Naive thymus-derived CD4-positive, alpha-beta T cell (primary cell): ENCODE measurements at regions not wholly inside any gene's neighbourhood (a gene's known extent, or its start where the extent isn't known, plus 50 kb on each side); places are given as distances from the start of the nearest gene placed in this dataset.

Experiments
- ATAC-seq: fragments of 150-1000 bp; cut with Tn5 transposase; 2 replicates; pipeline ENCODE4 v1.10.0; 2021; ENCODE audit warnings: mild to moderate bottlenecking, moderate library complexity
- CTCF ChIA-PET: fragments of 350-600 bp; sonication (Branson Sonifier 250); formaldehyde crosslinking; loops from one replicate; lab custom pipeline; 2021; ENCODE audit warnings: antibody characterized with exemption; lab: Charles Lee
- POLR2A ChIA-PET: fragments of 350-600 bp; sonication (Branson Sonifier 250); formaldehyde crosslinking; loops from one replicate; lab custom pipeline; 2021; ENCODE audit warnings: antibody characterized with exemption, inconsistent platforms; lab: Charles Lee
- DNase-seq, 9 donors: peaks; one replicate each; pipeline versions ENCODE4 v3.0.0 to v3.0.0-alpha.2; 2020 to 2022; ENCODE audit warnings: mixed read lengths in 1 of 9
- H3K27ac ChIP-seq: one replicate; pipeline ENCODE4 v1.7.0; 2013; ENCODE audit warnings: mild to moderate bottlenecking, low read depth, low read length, moderate library complexity
- H3K27me3 ChIP-seq, 2 donors: one replicate each; pipeline ENCODE4 v1.7.0; 2013; ENCODE audit warnings: low read length in 2 of 2, mild to moderate bottlenecking in 2 of 2, moderate library complexity in 2 of 2; ENCODE audit not compliant: control insufficient read depth in 2 of 2, insufficient read depth in 2 of 2
- H3K36me3 ChIP-seq, 3 experiments: 1 replicate in 2 of 3; 2 replicates in 1 of 3; pipeline ENCODE4 v1.7.0; 2013; ENCODE audit warnings: low read length in 3 of 3, mild to moderate bottlenecking in 3 of 3, moderate library complexity in 1 of 3; ENCODE audit not compliant: insufficient read depth in 3 of 3, control insufficient read depth in 2 of 3
- H3K4me1 ChIP-seq, 2 donors: one replicate each; pipeline ENCODE4 v1.7.0; 2013; ENCODE audit warnings: low read length in 2 of 2, mild to moderate bottlenecking in 2 of 2, moderate library complexity in 1 of 2; ENCODE audit not compliant: control insufficient read depth in 2 of 2, insufficient read depth in 2 of 2
- H3K4me3 ChIP-seq: 2 replicates; pipeline ENCODE4 v1.7.0; 2013; ENCODE audit warnings: mild to moderate bottlenecking, low read length
- H3K9me3 ChIP-seq, 3 experiments: 1 replicate in 2 of 3; 2 replicates in 1 of 3; pipeline ENCODE4 v1.7.0; 2013; ENCODE audit warnings: low read length in 3 of 3; ENCODE audit not compliant: control insufficient read depth in 2 of 3
- H3K27ac Mint-ChIP-seq, 9 donors: one replicate each; pipeline ENCODE4 v1.8.0; 2020 to 2022; ENCODE audit warnings: mixed read lengths in 9 of 9, mild to moderate bottlenecking in 8 of 9, moderate library complexity in 5 of 9, inconsistent platforms in 2 of 9
- H3K27me3 Mint-ChIP-seq, 5 donors: one replicate each; pipeline ENCODE4 v1.8.0; 2021 to 2022; ENCODE audit warnings: mixed read lengths in 5 of 5, mild to moderate bottlenecking in 1 of 5
- H3K36me3 Mint-ChIP-seq, 5 donors: one replicate each; pipeline ENCODE4 v1.8.0; 2020 to 2022; ENCODE audit warnings: mixed read lengths in 5 of 5, mild to moderate bottlenecking in 3 of 5, inconsistent platforms in 1 of 5
- H3K4me1 Mint-ChIP-seq, 7 donors: one replicate each; pipeline ENCODE4 v1.8.0; 2020 to 2022; ENCODE audit warnings: mixed read lengths in 7 of 7, mild to moderate bottlenecking in 3 of 7, inconsistent platforms in 1 of 7
- H3K4me3 Mint-ChIP-seq, 10 donors: one replicate each; pipeline ENCODE4 v1.8.0; 2020 to 2022; ENCODE audit warnings: mild to moderate bottlenecking in 10 of 10, mixed read lengths in 10 of 10, moderate library complexity in 6 of 10, inconsistent platforms in 2 of 10
- H3K9me3 Mint-ChIP-seq, 11 donors: one replicate each; pipeline ENCODE4 v1.8.0; 2020 to 2022; ENCODE audit warnings: mixed read lengths in 11 of 11, mild to moderate bottlenecking in 4 of 11, inconsistent platforms in 1 of 11, moderate library complexity in 1 of 11
- intact Hi-C, 2 donors: fragments of 100-400 bp; cut with micrococcal nuclease; formaldehyde crosslinking; loops; one replicate each; pipeline ENCODE4 v1.15.1; 2023

DNA sequence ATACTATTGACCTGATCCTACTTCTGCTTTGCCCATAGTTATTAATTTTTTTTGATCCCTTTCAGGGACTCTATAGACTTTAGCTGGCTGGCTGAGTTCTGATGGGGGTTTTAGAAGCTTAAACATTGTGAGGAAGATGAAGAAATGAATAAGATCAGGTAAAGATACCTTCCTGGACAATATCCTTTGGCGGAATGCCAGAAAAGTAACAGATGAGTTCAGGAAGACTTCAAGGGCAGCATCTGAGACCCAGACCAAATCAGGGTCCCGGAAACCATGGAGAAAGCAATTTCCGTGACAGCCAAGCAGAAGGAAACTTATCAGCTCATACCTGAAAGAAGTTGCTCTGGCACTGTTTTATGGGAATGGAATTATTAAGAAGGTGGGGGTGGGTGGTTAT, 100.4 kb downstream of the XCL2 start:
- DNase-seq (no peak), ATAC-seq (no peak)
- no peaks in the 10 kb centered on the region for H3K27me3 ChIP-seq
- CTCF ChIA-PET = interaction anchor here (0.8 to 1.7 kb wide), 3 partner anchors 101 to 1269 kb away, joined by 3 to 11 read pairs (median 4); no protein-coding TSS in a partner anchor
- no peaks in the 10 kb centered on the region for H3K9me3 ChIP-seq
- Mint-ChIP-seq H3K4me3 (peak overlapping the region; percentile 7 to 76 (median 63)), H3K36me3 (peaks cover 0 to 19% (median 0%) of the 10 kb centered on the region in 5 donors), H3K27ac (peak overlapping the region; percentile 63 to 94 (median 87)), H3K9me3 (peaks cover 0 to 4% (median 0%) of the 10 kb centered on the region in 11 donors), H3K4me1 (peaks cover 44 to 82% (median 71%) of the 10 kb centered on the region in 7 donors), H3K27me3 (no peaks in the 10 kb centered on the region)
- POLR2A ChIA-PET = interaction anchor here (0.6 to 2.0 kb wide), 7 partner anchors 9 to 121 kb away, joined by 3 to 7 read pairs (median 3); no protein-coding TSS in a partner anchor
- no peak overlapping the region for H3K4me3 ChIP-seq
- no peaks in the 10 kb centered on the region for H3K36me3 ChIP-seq
- H3K4me1 ChIP-seq = peaks cover 43 to 56% of the 10 kb centered on the region in 2 donors
- H3K27ac ChIP-seq = peak overlapping the region; percentile 49
- intact Hi-C loops = loop anchor here in 1 of 2 donors (5.0 kb wide), 2 partner anchors 599 to 664 kb away; partner anchors contain the start of gene ATP1B1

- peak overlapping the region; percentile 63 to 94 (median 87) for H3K27ac Mint-ChIP-seq
- peaks cover 0 to 18% (median 0%) of the 10 kb centered on the region in 5 donors for H3K36me3 Mint-ChIP-seq
- Histone ChIP-seq H3K36me3 (no peaks in the 10 kb centered on the region), H3K9me3 (no peaks in the 10 kb centered on the region), H3K27ac (peak overlapping the region; percentile 49), H3K4me1 (peaks cover 43 to 56% of the 10 kb centered on the region in 2 donors), H3K4me3 (no peak overlapping the region), H3K27me3 (no peaks in the 10 kb centered on the region)
- ChIA-PET POLR2A (interaction anchor here (0.7 to 2.0 kb wide), 5 partner anchors 9 to 122 kb away, joined by 3 to 7 read pairs (median 3); no protein-coding TSS in a partner anchor), CTCF (interaction anchor here (0.8 to 1.7 kb wide), 3 partner anchors 100 to 1269 kb away, joined by 3 to 11 read pairs (median 4); no protein-coding TSS in a partner anchor)
- H3K4me1 Mint-ChIP-seq = peaks cover 44 to 84% (median 71%) of the 10 kb centered on the region in 7 donors
- intact Hi-C loops = loop anchor here in 1 of 2 donors (5.0 kb wide), 2 partner anchors 599 to 664 kb away; partner anchors contain the start of gene ATP1B1
- no peak for DNase-seq
- no peaks in the 10 kb centered on the region for H3K27me3 Mint-ChIP-seq
- no peak for ATAC-seq
- peaks cover 0 to 4% (median 0%) of the 10 kb centered on the region in 11 donors for H3K9me3 Mint-ChIP-seq
- peak overlapping the region in 4 of 10 donors; percentile 7 to 76 (median 50) for H3K4me3 Mint-ChIP-seq
These were observed 100.9 kb downstream of the XCL2 start for GRCh38 chr1:168442931-168443330.

DNA sequence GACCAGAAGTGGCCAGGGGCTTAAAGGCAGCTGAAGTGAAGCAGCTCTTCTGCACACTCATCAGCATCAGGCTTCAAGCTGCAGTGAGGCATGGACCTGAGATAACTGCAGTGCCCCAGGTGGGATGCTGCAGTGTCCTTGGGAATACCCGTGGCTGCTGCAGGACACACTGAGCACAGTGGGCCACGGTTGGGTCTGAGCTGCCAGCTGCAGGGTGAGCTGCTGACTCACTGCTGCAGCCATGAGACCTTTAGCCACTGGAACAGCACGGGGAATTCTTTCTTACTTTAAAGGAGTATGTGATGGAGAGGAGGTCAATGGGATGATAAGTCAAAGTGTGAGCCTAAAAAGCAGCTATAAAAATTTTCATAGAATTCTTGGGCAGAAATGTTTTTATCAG, 102.1 kb downstream of the XCL2 start:
- intact Hi-C loops = loop anchor here in 1 of 2 donors (5.0 kb wide), 2 partner anchors 601 to 666 kb away; partner anchors contain the start of gene ATP1B1
- no peak overlapping the region for H3K4me3 Mint-ChIP-seq
- Histone ChIP-seq H3K36me3 (no peaks in the 10 kb centered on the region), H3K27ac (no peak overlapping the region), H3K4me1 (peaks cover 43 to 54% of the 10 kb centered on the region in 2 donors), H3K9me3 (no peaks in the 10 kb centered on the region), H3K27me3 (no peaks in the 10 kb centered on the region), H3K4me3 (no peak overlapping the region)
- no peaks in the 10 kb centered on the region for H3K27me3 Mint-ChIP-seq
- H3K36me3 Mint-ChIP-seq = peaks cover 0 to 14% (median 0%) of the 10 kb centered on the region in 5 donors
- POLR2A ChIA-PET = interaction anchor here (2.0 kb wide), 1 partner anchor 89 kb away, joined by 7 read pairs; no protein-coding TSS in a partner anchor
- peaks cover 0 to 4% (median 0%) of the 10 kb centered on the region in 11 donors for H3K9me3 Mint-ChIP-seq
- DNase-seq (no peak), ATAC-seq (no peak)
- peaks cover 41 to 77% (median 66%) of the 10 kb centered on the region in 7 donors for H3K4me1 Mint-ChIP-seq
- H3K27ac Mint-ChIP-seq = peak overlapping the region in 3 of 9 donors; percentile 44 to 84 (median 62)
- CTCF ChIA-PET = interaction anchor here (0.9 to 2.9 kb wide), 6 partner anchors 90 to 143 kb away, joined by 3 to 11 read pairs (median 4); no protein-coding TSS in a partner anchor

DNA sequence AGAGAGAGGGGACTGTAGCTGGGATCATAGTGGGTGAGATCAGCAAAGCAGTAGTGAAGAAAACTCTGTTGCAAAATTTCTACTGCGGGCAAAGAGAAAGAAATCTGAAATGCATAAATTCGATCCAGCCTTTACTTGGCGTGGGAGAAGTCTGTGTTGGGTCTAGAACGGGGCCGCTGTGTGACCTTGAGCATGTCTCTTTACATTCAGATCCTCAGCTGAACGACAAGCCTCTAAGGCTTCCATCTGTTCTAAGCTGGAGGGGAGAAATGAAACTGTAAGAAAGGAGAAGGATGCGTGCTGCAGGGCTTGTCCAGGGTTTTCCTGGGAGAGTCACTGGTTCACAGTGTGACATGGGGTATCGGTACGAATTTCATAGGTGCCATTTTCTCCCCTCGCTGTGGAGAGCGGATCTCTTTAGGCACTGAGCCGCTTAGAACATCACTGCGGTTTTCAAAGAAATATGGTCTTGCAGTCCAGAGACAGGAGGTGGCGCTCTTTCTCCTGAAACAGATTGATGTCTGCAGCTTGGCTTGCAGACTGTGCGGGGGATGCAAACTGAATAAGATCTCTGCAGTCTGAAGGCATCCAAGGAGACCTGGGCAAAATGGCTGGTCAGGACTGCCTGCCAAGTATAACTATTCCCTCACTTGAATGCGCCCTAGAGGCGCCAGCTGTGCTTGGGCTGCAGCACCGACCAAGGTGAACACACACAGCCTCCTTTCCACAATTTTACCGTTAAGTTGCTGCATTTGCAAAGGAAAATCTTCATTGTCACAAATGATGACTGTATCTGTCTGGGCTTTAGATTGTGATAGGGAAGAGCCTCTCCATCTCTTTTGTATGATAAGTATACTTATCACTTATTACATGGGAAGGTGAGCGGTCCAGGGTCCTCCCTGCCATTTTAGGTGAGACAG, 104.1 kb downstream of the XCL2 start:
- peak; percentile 95 for ATAC-seq
- Mint-ChIP-seq H3K4me3 (peak overlapping the region; percentile 48 to 88 (median 79)), H3K9me3 (peaks cover 0 to 1% (median 0%) of the 10 kb centered on the region in 11 donors), H3K27me3 (peaks cover 0 to 3% (median 0%) of the 10 kb centered on the region in 5 donors), H3K36me3 (peaks cover 0 to 9% (median 0%) of the 10 kb centered on the region in 5 donors), H3K4me1 (peaks cover 32 to 62% (median 45%) of the 10 kb centered on the region in 7 donors), H3K27ac (peak overlapping the region; percentile 20 to 91 (median 59))
- intact Hi-C loops = loop anchor here (1.0 to 5.0 kb wide), 12 partner anchors 18 to 1108 kb away; partner anchors contain the start of genes BLZF1 (in 2 of the 2), NME7 (in 2 of the 2) and ATP1B1 (in 1 of the 2)
- H3K36me3 ChIP-seq = no peaks in the 10 kb centered on the region
- ChIA-PET CTCF (interaction anchor here (0.5 to 3.0 kb wide), 32 partner anchors 9 to 1262 kb away, joined by 3 to 19 read pairs (median 3); partner anchors contain the start of genes BLZF1 and SFT2D2), POLR2A (no interaction called here)
- H3K4me3 ChIP-seq = peak overlapping the region; percentile 46
- DNase-seq = peak; percentile 45 to 86 (median 80)
- no peaks in the 10 kb centered on the region for H3K27me3 ChIP-seq
- H3K27ac ChIP-seq = peak overlapping the region; percentile 17
- no peaks in the 10 kb centered on the region for H3K9me3 ChIP-seq
- H3K4me1 ChIP-seq = peaks cover 28 to 43% of the 10 kb centered on the region in 2 donors

DNA sequence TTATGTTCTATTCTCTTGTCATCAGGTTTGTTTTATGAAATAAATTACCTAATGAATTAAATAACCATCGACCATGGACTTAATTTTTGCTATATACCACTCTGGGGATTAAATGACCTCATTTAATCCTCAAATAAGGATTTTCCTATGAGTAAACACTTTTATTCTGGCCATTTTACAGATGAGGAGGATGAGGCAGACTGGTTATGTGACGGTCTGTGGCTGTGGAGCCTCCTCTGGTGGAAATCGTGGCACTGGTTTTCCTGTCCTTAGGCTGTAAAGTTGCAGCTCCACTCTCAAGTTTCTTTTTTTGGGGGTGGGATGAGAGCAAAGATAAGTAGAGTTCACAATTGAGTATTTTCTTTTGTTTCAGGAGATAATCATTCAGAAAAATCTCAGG, 105.2 kb downstream of the XCL2 start:
- H3K27ac Mint-ChIP-seq = peak overlapping the region in 3 of 9 donors; percentile 43 to 81 (median 57)
- Histone ChIP-seq H3K27me3 (no peaks in the 10 kb centered on the region), H3K36me3 (no peaks in the 10 kb centered on the region), H3K9me3 (no peaks in the 10 kb centered on the region), H3K27ac (no peak overlapping the region), H3K4me1 (peaks cover 17 to 32% of the 10 kb centered on the region in 2 donors), H3K4me3 (no peak overlapping the region)
- DNase-seq (no peak), ATAC-seq (no peak)
- CTCF ChIA-PET = interaction anchor here (0.7 to 3.0 kb wide), 10 partner anchors 15 to 911 kb away, joined by 3 to 19 read pairs (median 4); no protein-coding TSS in a partner anchor
- peaks cover 0 to 1% (median 0%) of the 10 kb centered on the region in 11 donors for H3K9me3 Mint-ChIP-seq
- H3K36me3 Mint-ChIP-seq = peaks cover 0 to 5% (median 0%) of the 10 kb centered on the region in 5 donors
- POLR2A ChIA-PET = interaction anchor here (0.7 kb wide), 1 partner anchor 70 kb away, joined by 4 read pairs; no protein-coding TSS in a partner anchor
- H3K4me1 Mint-ChIP-seq = peaks cover 23 to 53% (median 35%) of the 10 kb centered on the region in 7 donors
- intact Hi-C loops = loop anchor here (1.0 to 5.0 kb wide), 10 partner anchors 17 to 1109 kb away; partner anchors contain the start of genes BLZF1 (in 2 of the 2) and NME7 (in 2 of the 2)
- H3K4me3 Mint-ChIP-seq = peak overlapping the region in 4 of 10 donors; percentile 27 to 80 (median 70)
- H3K27me3 Mint-ChIP-seq = peaks cover 0 to 7% (median 0%) of the 10 kb centered on the region in 5 donors
